ENCODE measurements at regions not wholly inside any gene's neighbourhood (a gene's known extent, or its start where the extent isn't known, plus 50 kb on each side); places are given as distances from the start of the nearest gene placed in this dataset.

GRCh38 chr20:47868744-47869143 lies 83.5 kb upstream of the SULF2 start:
- TF ChIP-seq OSR1 (CRISPR knock-in tag; IDR thresholded peaks at IDR 0.05) (no peak), CREB5 (CRISPR knock-in tag; IDR thresholded peaks at IDR 0.05; ENCODE audit: low read depth) (no peak), CSRNP3 (CRISPR knock-in tag; IDR thresholded peaks at IDR 0.05) (no peak), BACH2 (CRISPR knock-in tag; IDR thresholded peaks at IDR 0.05; ENCODE audit: borderline replicate concordance) (no peak), ESRRG (CRISPR knock-in tag; IDR thresholded peaks at IDR 0.05) (no peak), ARNTL (CRISPR knock-in tag; IDR thresholded peaks at IDR 0.05; ENCODE audit: borderline replicate concordance, low read depth) (no peak), RARB (CRISPR knock-in tag; IDR thresholded peaks at IDR 0.05) (no peak), TCF4 (CRISPR knock-in tag; IDR thresholded peaks at IDR 0.05; ENCODE audit: borderline replicate concordance) (no peak)
- no peak for ATAC-seq

GRCh38 chr20:47868236-47868635 lies 83.0 kb upstream of the SULF2 start:
- TF ChIP-seq TOX (CRISPR knock-in tag; IDR thresholded peaks at IDR 0.05; ENCODE audit: borderline replicate concordance): no peak
- ATAC-seq: no peak

GRCh38 chr20:47867831-47868230 lies 82.5 kb upstream of the SULF2 start:
- TF ChIP-seq SNAI2 (CRISPR knock-in tag; IDR thresholded peaks at IDR 0.05) (no peak), RARB (CRISPR knock-in tag; IDR thresholded peaks at IDR 0.05) (no peak), ESRRG (CRISPR knock-in tag; IDR thresholded peaks at IDR 0.05) (no peak), ZNF8 (CRISPR knock-in tag; IDR thresholded peaks at IDR 0.05) (no peak), BACH2 (CRISPR knock-in tag; IDR thresholded peaks at IDR 0.05; ENCODE audit: borderline replicate concordance) (no peak), TCF4 (CRISPR knock-in tag; IDR thresholded peaks at IDR 0.05; ENCODE audit: borderline replicate concordance) (no peak), CREB5 (CRISPR knock-in tag; IDR thresholded peaks at IDR 0.05; ENCODE audit: low read depth) (no peak), ZFP3 (CRISPR knock-in tag; IDR thresholded peaks at IDR 0.05) (no peak), TOX (CRISPR knock-in tag; IDR thresholded peaks at IDR 0.05; ENCODE audit: borderline replicate concordance) (no peak), OSR1 (CRISPR knock-in tag; IDR thresholded peaks at IDR 0.05) (no peak), TSHZ2 (CRISPR knock-in tag; IDR thresholded peaks at IDR 0.05) (no peak)
- no peak for ATAC-seq

- no peak for ATAC-seq
- TF ChIP-seq ZC3H10 (CRISPR knock-in tag; IDR thresholded peaks at IDR 0.05) (no peak), ZFP30 (CRISPR knock-in tag; IDR thresholded peaks at IDR 0.05) (no peak), RARB (CRISPR knock-in tag; IDR thresholded peaks at IDR 0.05) (no peak), CREB5 (CRISPR knock-in tag; IDR thresholded peaks at IDR 0.05; ENCODE audit: low read depth) (no peak), TCF4 (CRISPR knock-in tag; IDR thresholded peaks at IDR 0.05; ENCODE audit: borderline replicate concordance) (no peak), ISL1 (CRISPR knock-in tag; IDR thresholded peaks at IDR 0.05) (no peak), OSR1 (CRISPR knock-in tag; IDR thresholded peaks at IDR 0.05) (no peak), ZNF565 (CRISPR knock-in tag; conservative IDR thresholded peaks at IDR 0.05; ENCODE audit: low read depth) (no peak), PATZ1 (CRISPR knock-in tag; IDR thresholded peaks at IDR 0.05; ENCODE audit: borderline replicate concordance) (no peak), POU6F1 (CRISPR knock-in tag; IDR thresholded peaks at IDR 0.05; ENCODE audit: borderline replicate concordance, low read depth) (no peak), ESRRG (CRISPR knock-in tag; IDR thresholded peaks at IDR 0.05) (no peak), ZFP3 (CRISPR knock-in tag; IDR thresholded peaks at IDR 0.05) (no peak), TOX (CRISPR knock-in tag; IDR thresholded peaks at IDR 0.05; ENCODE audit: borderline replicate concordance) (no peak), CSDC2 (CRISPR knock-in tag; IDR thresholded peaks at IDR 0.05) (no peak), PPARA (CRISPR knock-in tag; IDR thresholded peaks at IDR 0.05; ENCODE audit: borderline replicate concordance) (no peak), BACH2 (CRISPR knock-in tag; IDR thresholded peaks at IDR 0.05; ENCODE audit: borderline replicate concordance) (no peak)
Observed at GRCh38 chr20:47866480-47866879, 81.2 kb upstream of the SULF2 start.

Data from SK-N-SH treated with all-trans-retinoic acid at 6 μM for 48 hours (cell line).